Tibial nerve (tissue), 3 donors: ENCODE measurements at regions not wholly inside any gene's neighbourhood (a gene's known extent, or its start where the extent isn't known, plus 50 kb on each side); places are given as distances from the start of the nearest gene placed in this dataset.

Experiments used
- POLR2A ChIP-seq, 2 donors: fragments of 450-650 bp; IDR thresholded peaks; one replicate each; pipeline ENCODE4 v1.6.1; 2017; ENCODE audit warnings: antibody characterized with exemption in 2 of 2, mild to moderate bottlenecking in 2 of 2, moderate library complexity in 2 of 2
- TF ChIP-seq, protein P1 (sequence below), 5 experiments: fragments of 200-600 bp in 3 of 5; fragments of 450-650 bp in 2 of 5; sonication (generic) in 3 of 5; IDR thresholded peaks; one replicate each; pipeline ENCODE4 v1.5.1; 2016 to 2019; ENCODE audit warnings: antibody characterized with exemption in 5 of 5, mild to moderate bottlenecking in 3 of 5, moderate library complexity in 2 of 5

DNA sequence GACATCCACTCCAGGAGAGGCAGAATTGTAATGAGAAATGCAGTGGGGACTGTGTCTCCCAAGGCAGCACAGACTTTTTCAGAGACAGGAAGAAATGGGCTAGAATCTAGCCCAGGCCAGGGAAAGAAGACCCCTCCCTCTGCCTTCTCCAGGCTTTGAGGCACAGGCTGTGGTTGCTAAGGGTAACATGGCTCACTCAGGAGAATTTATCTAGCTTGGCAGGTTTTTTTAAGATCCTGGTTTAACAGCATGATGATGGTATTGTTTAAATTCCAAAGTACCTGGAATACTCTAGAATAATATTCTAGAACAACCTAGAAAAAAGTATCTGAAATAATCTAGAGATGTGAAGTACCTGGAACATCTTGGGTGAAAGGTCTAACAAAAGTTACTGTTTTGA, 125.6 kb downstream of the URB2 start:
- TF ChIP-seq, protein P1, sequence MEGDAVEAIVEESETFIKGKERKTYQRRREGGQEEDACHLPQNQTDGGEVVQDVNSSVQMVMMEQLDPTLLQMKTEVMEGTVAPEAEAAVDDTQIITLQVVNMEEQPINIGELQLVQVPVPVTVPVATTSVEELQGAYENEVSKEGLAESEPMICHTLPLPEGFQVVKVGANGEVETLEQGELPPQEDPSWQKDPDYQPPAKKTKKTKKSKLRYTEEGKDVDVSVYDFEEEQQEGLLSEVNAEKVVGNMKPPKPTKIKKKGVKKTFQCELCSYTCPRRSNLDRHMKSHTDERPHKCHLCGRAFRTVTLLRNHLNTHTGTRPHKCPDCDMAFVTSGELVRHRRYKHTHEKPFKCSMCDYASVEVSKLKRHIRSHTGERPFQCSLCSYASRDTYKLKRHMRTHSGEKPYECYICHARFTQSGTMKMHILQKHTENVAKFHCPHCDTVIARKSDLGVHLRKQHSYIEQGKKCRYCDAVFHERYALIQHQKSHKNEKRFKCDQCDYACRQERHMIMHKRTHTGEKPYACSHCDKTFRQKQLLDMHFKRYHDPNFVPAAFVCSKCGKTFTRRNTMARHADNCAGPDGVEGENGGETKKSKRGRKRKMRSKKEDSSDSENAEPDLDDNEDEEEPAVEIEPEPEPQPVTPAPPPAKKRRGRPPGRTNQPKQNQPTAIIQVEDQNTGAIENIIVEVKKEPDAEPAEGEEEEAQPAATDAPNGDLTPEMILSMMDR (IDR thresholded peaks at IDR 0.05), result no peak
- TF ChIP-seq POLR2A (IDR thresholded peaks at IDR 0.05), result no peak
